ENCODE measurements at regions not wholly inside any gene's neighbourhood (a gene's known extent, or its start where the extent isn't known, plus 50 kb on each side); places are given as distances from the start of the nearest gene placed in this dataset.

GRCh38 chr1:55466373-55466772 is 251.2 kb upstream of the USP24 start:
- no peak for DNase-seq (ENCODE audit: low spot score)
- no peak for TF ChIP-seq CTCF (IDR thresholded peaks at IDR 0.05; ENCODE audit: borderline replicate concordance, control extremely low read depth, extremely low read depth, insufficient read depth, missing control alignments)
- in situ Hi-C loops (cut with MboI; ENCODE audit: low sequenced_read_pairs, unreplicated experiment): no loop called here

- DNase-seq (ENCODE audit: low spot score): no peak
- no peak for TF ChIP-seq CTCF (IDR thresholded peaks at IDR 0.05; ENCODE audit: borderline replicate concordance, control extremely low read depth, extremely low read depth, insufficient read depth, missing control alignments)
- in situ Hi-C loops (cut with MboI; ENCODE audit: low sequenced_read_pairs, unreplicated experiment): no loop called here
These were observed 249.4 kb upstream of the USP24 start for GRCh38 chr1:55464550-55464949.

DNA sequence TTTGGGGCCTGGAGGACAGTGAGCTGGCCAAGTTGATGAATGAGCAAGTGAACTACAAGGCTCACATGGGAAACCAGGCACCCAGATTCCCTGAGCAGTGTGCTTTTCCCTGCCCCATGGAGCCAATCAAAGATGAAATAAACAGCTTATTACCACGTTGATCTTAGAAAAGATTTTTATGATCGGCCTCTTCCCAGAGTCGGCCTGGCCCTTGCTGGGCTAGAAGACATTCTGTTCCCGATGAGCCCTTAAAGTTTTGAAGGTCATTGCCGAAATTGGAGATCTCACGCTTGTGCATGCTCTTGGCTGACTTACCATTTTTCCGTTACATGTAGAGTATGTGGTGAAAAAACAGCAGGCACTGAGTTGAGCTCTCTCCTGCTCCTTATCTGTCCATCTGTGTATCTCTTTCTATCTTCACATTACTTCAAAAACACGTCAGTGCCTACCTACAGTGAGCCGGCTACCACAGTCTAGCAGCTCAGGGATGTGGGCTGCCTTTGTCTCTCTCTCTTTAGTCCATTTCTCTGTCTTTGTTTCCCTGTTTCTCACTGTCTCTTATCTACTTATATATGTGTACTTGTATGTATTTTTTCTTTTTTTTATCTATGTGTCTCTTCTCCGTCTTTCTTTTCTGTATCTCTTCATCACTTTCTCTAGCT is 248.8 kb upstream of the USP24 start:
- no peak for TF ChIP-seq CTCF (IDR thresholded peaks at IDR 0.05; ENCODE audit: borderline replicate concordance, control extremely low read depth, extremely low read depth, insufficient read depth, missing control alignments)
- in situ Hi-C loops (cut with MboI; ENCODE audit: low sequenced_read_pairs, unreplicated experiment): no loop called here
- DNase-seq (ENCODE audit: low spot score): no peak

GRCh38 chr1:55457874-55458273 is 242.7 kb upstream of the USP24 start:
- in situ Hi-C loops (cut with MboI; ENCODE audit: low sequenced_read_pairs, unreplicated experiment): no loop called here
- TF ChIP-seq CTCF (IDR thresholded peaks at IDR 0.05; ENCODE audit: borderline replicate concordance, control extremely low read depth, extremely low read depth, insufficient read depth, missing control alignments): no peak
- DNase-seq (ENCODE audit: low spot score): no peak

GRCh38 chr1:55456971-55457370 is 241.8 kb upstream of the USP24 start:
- no peak for TF ChIP-seq CTCF (IDR thresholded peaks at IDR 0.05; ENCODE audit: borderline replicate concordance, control extremely low read depth, extremely low read depth, insufficient read depth, missing control alignments)
- DNase-seq (ENCODE audit: low spot score): no peak

GRCh38 chr1:55448261-55448660 is 233.1 kb upstream of the USP24 start:
- in situ Hi-C loops (cut with MboI; ENCODE audit: low sequenced_read_pairs, unreplicated experiment): no loop called here
- no peak for DNase-seq (ENCODE audit: low spot score)
- TF ChIP-seq CTCF (IDR thresholded peaks at IDR 0.05; ENCODE audit: borderline replicate concordance, control extremely low read depth, extremely low read depth, insufficient read depth, missing control alignments): no peak

More at GRCh38 chr1:55456971-55457370, 241.8 kb upstream of the USP24 start:
- in situ Hi-C loops (cut with MboI; ENCODE audit: low sequenced_read_pairs, unreplicated experiment): no loop called here

Measured in GM13976 (cell line).